VCaP (cell line): ENCODE measurements at regions not wholly inside any gene's neighbourhood (a gene's known extent, or its start where the extent isn't known, plus 50 kb on each side); places are given as distances from the start of the nearest gene placed in this dataset.

ENCODE experiments used
- H3K27ac ChIP-seq: fragments of 450-650 bp; 2 replicates; pipeline ENCODE4 v1.5.1; 2017
- TF ChIP-seq, protein P1 (sequence below): fragments of 450-650 bp; conservative IDR thresholded peaks from 2 replicates; pipeline ENCODE4 v1.5.1; 2017; ENCODE audit warnings: mild to moderate bottlenecking, moderate library complexity

- TF ChIP-seq, protein P1, sequence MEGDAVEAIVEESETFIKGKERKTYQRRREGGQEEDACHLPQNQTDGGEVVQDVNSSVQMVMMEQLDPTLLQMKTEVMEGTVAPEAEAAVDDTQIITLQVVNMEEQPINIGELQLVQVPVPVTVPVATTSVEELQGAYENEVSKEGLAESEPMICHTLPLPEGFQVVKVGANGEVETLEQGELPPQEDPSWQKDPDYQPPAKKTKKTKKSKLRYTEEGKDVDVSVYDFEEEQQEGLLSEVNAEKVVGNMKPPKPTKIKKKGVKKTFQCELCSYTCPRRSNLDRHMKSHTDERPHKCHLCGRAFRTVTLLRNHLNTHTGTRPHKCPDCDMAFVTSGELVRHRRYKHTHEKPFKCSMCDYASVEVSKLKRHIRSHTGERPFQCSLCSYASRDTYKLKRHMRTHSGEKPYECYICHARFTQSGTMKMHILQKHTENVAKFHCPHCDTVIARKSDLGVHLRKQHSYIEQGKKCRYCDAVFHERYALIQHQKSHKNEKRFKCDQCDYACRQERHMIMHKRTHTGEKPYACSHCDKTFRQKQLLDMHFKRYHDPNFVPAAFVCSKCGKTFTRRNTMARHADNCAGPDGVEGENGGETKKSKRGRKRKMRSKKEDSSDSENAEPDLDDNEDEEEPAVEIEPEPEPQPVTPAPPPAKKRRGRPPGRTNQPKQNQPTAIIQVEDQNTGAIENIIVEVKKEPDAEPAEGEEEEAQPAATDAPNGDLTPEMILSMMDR = no peak
These were observed 235.6 kb upstream of the MYT1L start for GRCh38 chr2:2566396-2567323.

DNA sequence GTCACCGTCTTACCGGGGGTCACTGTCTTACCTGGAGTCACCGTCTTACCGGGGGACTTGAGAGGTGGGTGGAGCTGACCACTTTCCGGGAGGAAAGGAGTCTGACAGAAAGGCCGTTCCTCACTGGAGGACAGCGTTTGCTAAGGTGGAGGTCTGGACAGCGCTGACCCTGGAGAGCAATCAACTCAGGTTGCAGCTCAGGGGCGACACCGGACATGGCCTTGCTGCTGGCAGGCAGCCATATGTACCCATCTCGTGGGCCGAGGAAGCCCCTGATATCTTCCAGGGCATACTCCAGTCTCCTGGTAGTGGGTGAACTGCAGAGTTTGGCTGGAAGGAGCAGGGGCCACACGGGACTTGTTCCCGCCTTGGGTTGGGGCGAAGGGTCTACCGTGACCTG lies 234.6 kb upstream of the MYT1L start:
- no peak overlapping the region for H3K27ac ChIP-seq
- TF ChIP-seq, protein P1 = no peak

More at GRCh38 chr2:2566396-2567323, 235.6 kb upstream of the MYT1L start:
- no peak overlapping the region for H3K27ac ChIP-seq

DNA sequence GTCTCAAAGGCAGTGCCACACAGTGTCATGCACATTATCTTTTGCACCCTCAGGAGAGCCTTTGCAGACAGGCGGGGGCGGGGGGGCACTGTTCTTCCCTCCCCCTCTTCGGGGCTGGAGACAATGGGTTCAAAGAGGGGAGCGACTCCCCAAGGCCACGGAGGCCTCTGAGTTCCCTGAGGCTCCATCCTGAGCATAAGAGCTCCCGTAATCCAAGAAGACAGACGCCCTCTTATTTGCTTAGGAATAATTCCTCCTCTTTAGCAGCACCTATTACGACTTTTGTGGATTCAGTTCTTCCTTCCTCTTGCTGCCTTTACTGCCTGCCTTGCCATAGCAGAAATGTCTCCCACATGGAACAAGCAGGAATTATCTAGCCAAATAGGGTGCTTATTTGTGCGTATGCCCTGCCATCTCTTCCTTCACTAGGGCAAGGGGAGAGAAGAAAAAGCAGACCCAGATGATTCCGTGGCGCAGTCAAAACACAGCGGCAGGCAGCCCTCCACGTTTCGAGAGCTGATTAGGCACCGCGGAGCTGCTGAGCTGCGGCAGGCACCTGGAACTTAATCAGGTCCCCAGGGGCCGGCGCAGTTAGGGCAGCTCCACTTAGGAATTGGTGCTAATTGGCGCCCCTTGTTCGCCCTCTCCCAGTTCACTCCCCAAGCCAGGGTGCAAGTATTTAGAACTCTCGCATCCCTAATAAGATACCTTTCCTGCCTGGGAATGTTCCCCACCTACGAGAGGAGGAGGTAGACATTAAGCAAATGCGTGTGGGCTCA lies 233.4 kb upstream of the MYT1L start:
- TF ChIP-seq, protein P1 = no peak
- H3K27ac ChIP-seq = no peak overlapping the region

GRCh38 chr2:2563309-2563860 lies 232.3 kb upstream of the MYT1L start:
- TF ChIP-seq, protein P1 = no peak
- H3K27ac ChIP-seq = no peak overlapping the region

GRCh38 chr2:2562867-2563266 lies 231.8 kb upstream of the MYT1L start:
- TF ChIP-seq, protein P1 = no peak
- H3K27ac ChIP-seq = no peak overlapping the region

GRCh38 chr2:2561346-2562095 lies 230.4 kb upstream of the MYT1L start:
- no peak overlapping the region for H3K27ac ChIP-seq
- TF ChIP-seq, protein P1 = no peak
